ENCODE measurements at regions not wholly inside any gene's neighbourhood (a gene's known extent, or its start where the extent isn't known, plus 50 kb on each side); places are given as distances from the start of the nearest gene placed in this dataset.

- Mint-ChIP-seq H3K27me3 (ENCODE audit: insufficient read depth, unreplicated experiment) (no peaks in the 10 kb centered on the region), H3K4me3 (ENCODE audit: unreplicated experiment) (peak overlapping the region; percentile 73), H3K36me3 (ENCODE audit: insufficient read depth, unreplicated experiment) (no peaks in the 10 kb centered on the region), H3K27ac (ENCODE audit: low read depth, unreplicated experiment) (no peak overlapping the region), H3K4me1 (ENCODE audit: insufficient read depth, unreplicated experiment) (peaks cover 2% of the 10 kb centered on the region), H3K9me3 (ENCODE audit: unreplicated experiment) (no peaks in the 10 kb centered on the region)
- POLR2A ChIA-PET = interaction anchor here (0.6 to 2.0 kb wide), 11 partner anchors 11 to 618 kb away, joined by 3 to 6 read pairs (median 4); no protein-coding TSS in a partner anchor
- no TSS peak for BruUV-seq (replicated peaks)
- TF ChIP-seq, protein P1, sequence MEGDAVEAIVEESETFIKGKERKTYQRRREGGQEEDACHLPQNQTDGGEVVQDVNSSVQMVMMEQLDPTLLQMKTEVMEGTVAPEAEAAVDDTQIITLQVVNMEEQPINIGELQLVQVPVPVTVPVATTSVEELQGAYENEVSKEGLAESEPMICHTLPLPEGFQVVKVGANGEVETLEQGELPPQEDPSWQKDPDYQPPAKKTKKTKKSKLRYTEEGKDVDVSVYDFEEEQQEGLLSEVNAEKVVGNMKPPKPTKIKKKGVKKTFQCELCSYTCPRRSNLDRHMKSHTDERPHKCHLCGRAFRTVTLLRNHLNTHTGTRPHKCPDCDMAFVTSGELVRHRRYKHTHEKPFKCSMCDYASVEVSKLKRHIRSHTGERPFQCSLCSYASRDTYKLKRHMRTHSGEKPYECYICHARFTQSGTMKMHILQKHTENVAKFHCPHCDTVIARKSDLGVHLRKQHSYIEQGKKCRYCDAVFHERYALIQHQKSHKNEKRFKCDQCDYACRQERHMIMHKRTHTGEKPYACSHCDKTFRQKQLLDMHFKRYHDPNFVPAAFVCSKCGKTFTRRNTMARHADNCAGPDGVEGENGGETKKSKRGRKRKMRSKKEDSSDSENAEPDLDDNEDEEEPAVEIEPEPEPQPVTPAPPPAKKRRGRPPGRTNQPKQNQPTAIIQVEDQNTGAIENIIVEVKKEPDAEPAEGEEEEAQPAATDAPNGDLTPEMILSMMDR (IDR thresholded peaks at IDR 0.05; ENCODE audit: unreplicated experiment) = no peak
- CTCF ChIA-PET = interaction anchor here (0.5 to 3.3 kb wide), 15 partner anchors 21 to 659 kb away, joined by 3 to 14 read pairs (median 4); no protein-coding TSS in a partner anchor
- intact Hi-C loops (cut with micrococcal nuclease) = loop anchor here (1.0 to 5.0 kb wide), 2 partner anchors 115 to 186 kb away; no protein-coding TSS in a partner anchor
- peak; percentile 49 for DNase-seq (ENCODE audit: unreplicated experiment)
These were observed 107.5 kb downstream of the ZNF281 start for GRCh38 chr1:200302192-200302920.

- POLR2A ChIA-PET = interaction anchor here (1.3 to 2.0 kb wide), 3 partner anchors 48 to 617 kb away, joined by 4 to 6 read pairs (median 5); no protein-coding TSS in a partner anchor
- no peaks in the 10 kb centered on the region for H3K4me1 Mint-ChIP-seq (ENCODE audit: insufficient read depth, unreplicated experiment)
- no peaks in the 10 kb centered on the region for H3K27me3 Mint-ChIP-seq (ENCODE audit: insufficient read depth, unreplicated experiment)
- DNase-seq (ENCODE audit: unreplicated experiment) = no peak
- no peaks in the 10 kb centered on the region for H3K9me3 Mint-ChIP-seq (ENCODE audit: unreplicated experiment)
- CTCF ChIA-PET = interaction anchor here (0.6 to 3.3 kb wide), 19 partner anchors 20 to 747 kb away, joined by 3 to 14 read pairs (median 3); no protein-coding TSS in a partner anchor
- BruUV-seq (replicated peaks) = TSS peak; percentile 98
- TF ChIP-seq, protein P1 (IDR thresholded peaks at IDR 0.05; ENCODE audit: unreplicated experiment) = no peak
- intact Hi-C loops (cut with micrococcal nuclease) = loop anchor here (5.0 kb wide), 1 partner anchor 116 kb away; no protein-coding TSS in a partner anchor
- no peaks in the 10 kb centered on the region for H3K36me3 Mint-ChIP-seq (ENCODE audit: insufficient read depth, unreplicated experiment)
- no peak overlapping the region for H3K27ac Mint-ChIP-seq (ENCODE audit: low read depth, unreplicated experiment)
- H3K4me3 Mint-ChIP-seq (ENCODE audit: unreplicated experiment) = no peak overlapping the region
These were observed 108.7 kb downstream of the ZNF281 start for GRCh38 chr1:200301152-200301551.

- CTCF ChIA-PET = interaction anchor here (0.6 to 3.3 kb wide), 4 partner anchors 20 to 1073 kb away, joined by 3 to 14 read pairs (median 4); no protein-coding TSS in a partner anchor
- intact Hi-C loops (cut with micrococcal nuclease) = no loop called here
- H3K36me3 Mint-ChIP-seq (ENCODE audit: insufficient read depth, unreplicated experiment) = no peaks in the 10 kb centered on the region
- DNase-seq (ENCODE audit: unreplicated experiment) = no peak
- no TSS peak for BruUV-seq (replicated peaks)
- POLR2A ChIA-PET = no interaction called here
- no peak overlapping the region for H3K27ac Mint-ChIP-seq (ENCODE audit: low read depth, unreplicated experiment)
- H3K27me3 Mint-ChIP-seq (ENCODE audit: insufficient read depth, unreplicated experiment) = no peaks in the 10 kb centered on the region
- H3K4me1 Mint-ChIP-seq (ENCODE audit: insufficient read depth, unreplicated experiment) = no peaks in the 10 kb centered on the region
- TF ChIP-seq, protein P1 (IDR thresholded peaks at IDR 0.05; ENCODE audit: unreplicated experiment) = no peak
- H3K4me3 Mint-ChIP-seq (ENCODE audit: unreplicated experiment) = no peak overlapping the region
- H3K9me3 Mint-ChIP-seq (ENCODE audit: unreplicated experiment) = no peaks in the 10 kb centered on the region
These were observed 110.3 kb downstream of the ZNF281 start for GRCh38 chr1:200299571-200299970.

- Mint-ChIP-seq H3K27me3 (ENCODE audit: insufficient read depth, unreplicated experiment) (no peaks in the 10 kb centered on the region), H3K27ac (ENCODE audit: low read depth, unreplicated experiment) (no peak overlapping the region), H3K36me3 (ENCODE audit: insufficient read depth, unreplicated experiment) (no peaks in the 10 kb centered on the region), H3K9me3 (ENCODE audit: unreplicated experiment) (no peaks in the 10 kb centered on the region), H3K4me3 (ENCODE audit: unreplicated experiment) (no peak overlapping the region), H3K4me1 (ENCODE audit: insufficient read depth, unreplicated experiment) (no peaks in the 10 kb centered on the region)
- TF ChIP-seq, protein P1 (IDR thresholded peaks at IDR 0.05; ENCODE audit: unreplicated experiment) = no peak
- DNase-seq (ENCODE audit: unreplicated experiment) = no peak
- no TSS peak for BruUV-seq (replicated peaks)
- intact Hi-C loops (cut with micrococcal nuclease) = no loop called here
- POLR2A ChIA-PET = no interaction called here
- CTCF ChIA-PET = interaction anchor here (0.6 to 6.9 kb wide), 6 partner anchors 9 to 211 kb away, joined by 3 to 54 read pairs (median 4); no protein-coding TSS in a partner anchor
These were observed 111.6 kb downstream of the ZNF281 start for GRCh38 chr1:200298242-200298641.

Measured in MCF 10A (cell line).